ENCODE measurements at regions not wholly inside any gene's neighbourhood (a gene's known extent, or its start where the extent isn't known, plus 50 kb on each side); places are given as distances from the start of the nearest gene placed in this dataset.
A peak's percentile ranks its signal among the peaks of the same experiment; 100 is the strongest.

GRCh38 chr7:25809441-25809840, 342.6 kb upstream of the NFE2L3 start:
- FAIRE-seq (peak; percentile 43), ATAC-seq (no peak), DNase-seq (ENCODE audit: low read depth in 1 of 2, low spot score in 1 of 2) (no peak)
- Histone ChIP-seq H3K4me1 (no peaks in the 10 kb centered on the region), H3K4me3 (no peak overlapping the region), H3K4me2 (no peak overlapping the region), H3K9me3 (no peaks in the 10 kb centered on the region), H3K27ac (no peak overlapping the region)
- ChIA-PET CTCF (interaction anchor here (0.9 kb wide), 1 partner anchor 42 kb away, joined by 3 read pairs; no protein-coding TSS in a partner anchor), POLR2A (no interaction called here)
- 21% methylated on average over 5 of the region's 5 CpGs for WGBS (ENCODE audit: missing lambda C conversion rate)
- TF ChIP-seq MAX (IDR thresholded peaks at IDR 0.05) (no peak), HOXB13 (CRISPR knock-in tag; IDR thresholded peaks at IDR 0.05; ENCODE audit: low read depth) (no peak), ZSCAN20 (CRISPR knock-in tag; IDR thresholded peaks at IDR 0.05) (no peak), CBX8 (IDR thresholded peaks at IDR 0.05) (no peak), FOSL2 (IDR thresholded peaks at IDR 0.05) (no peak), FOSL2 (CRISPR knock-in tag; IDR thresholded peaks at IDR 0.05) (no peak), ELK1 (IDR thresholded peaks at IDR 0.05; ENCODE audit: low read depth, low read length) (no peak)

GRCh38 chr7:25812086-25812850, 339.7 kb upstream of the NFE2L3 start:
- no peak for TF ChIP-seq MAZ (IDR thresholded peaks at IDR 0.05; ENCODE audit: borderline replicate concordance, low read depth, low read length)
- TF ChIP-seq HMGXB4 (CRISPR knock-in tag; IDR thresholded peaks at IDR 0.05; ENCODE audit: borderline replicate concordance) = no peak
- no peak for TF ChIP-seq NPAS2 (CRISPR knock-in tag; IDR thresholded peaks at IDR 0.05; ENCODE audit: borderline replicate concordance)
- no peak for TF ChIP-seq CBX2 (IDR thresholded peaks at IDR 0.05; ENCODE audit: borderline replicate concordance, low read depth)
- no peak for TF ChIP-seq MYC (IDR thresholded peaks at IDR 0.05; ENCODE audit: borderline replicate concordance, low read length)
- no peak for TF ChIP-seq EP300 (IDR thresholded peaks at IDR 0.05)
- TF ChIP-seq HOXB5 (CRISPR knock-in tag; IDR thresholded peaks at IDR 0.05) = no peak
- no peak for TF ChIP-seq MAX (IDR thresholded peaks at IDR 0.05)
- TF ChIP-seq ZFP36 (IDR thresholded peaks at IDR 0.05; ENCODE audit: borderline replicate concordance, partially characterized antibody) = no peak
- TF ChIP-seq ZNF302 (CRISPR knock-in tag; IDR thresholded peaks at IDR 0.05) = no peak
- no peak for TF ChIP-seq FOXS1 (CRISPR knock-in tag; IDR thresholded peaks at IDR 0.05)
- no peak for TF ChIP-seq ZSCAN20 (CRISPR knock-in tag; IDR thresholded peaks at IDR 0.05)
- TF ChIP-seq HOXA7 (CRISPR knock-in tag; IDR thresholded peaks at IDR 0.05) = no peak
- TF ChIP-seq EHMT2 (IDR thresholded peaks at IDR 0.05; ENCODE audit: low read depth) = no peak
- TF ChIP-seq GATA3 (IDR thresholded peaks at IDR 0.05; ENCODE audit: borderline replicate concordance) = no peak

GRCh38 chr7:25813381-25813780, 338.6 kb upstream of the NFE2L3 start:
- no peak for ATAC-seq
- H3K4me3 ChIP-seq = no peak overlapping the region
- no peak overlapping the region for H3K4me2 ChIP-seq
- DNase-seq (ENCODE audit: low read depth in 1 of 2, low spot score in 1 of 2) = no peak
- H3K9me3 ChIP-seq = no peaks in the 10 kb centered on the region
- WGBS (ENCODE audit: missing lambda C conversion rate) = 30% methylated on average over 6 of the region's 6 CpGs
- no peak overlapping the region for H3K27ac ChIP-seq
- CTCF ChIA-PET = interaction anchor here (1.3 kb wide), 1 partner anchor 28 kb away, joined by 3 read pairs; no protein-coding TSS in a partner anchor
- no peak for TF ChIP-seq RARB (CRISPR knock-in tag; IDR thresholded peaks at IDR 0.05)
- no peak for TF ChIP-seq NPAS2 (CRISPR knock-in tag; IDR thresholded peaks at IDR 0.05; ENCODE audit: borderline replicate concordance)
- TF ChIP-seq HEYL (CRISPR knock-in tag; IDR thresholded peaks at IDR 0.05) = no peak
- TF ChIP-seq NFE2L2 (conservative IDR thresholded peaks at IDR 0.05; ENCODE audit: low read length) = no peak
- no peak for TF ChIP-seq HDAC2 (IDR thresholded peaks at IDR 0.05)
- no peak for TF ChIP-seq CHD4 (IDR thresholded peaks at IDR 0.05; ENCODE audit: borderline replicate concordance)
- TF ChIP-seq HES2 (IDR thresholded peaks at IDR 0.05) = no peak
- no peak for TF ChIP-seq HOXB13 (CRISPR knock-in tag; IDR thresholded peaks at IDR 0.05; ENCODE audit: low read depth)
- no peak for TF ChIP-seq JUNB (IDR thresholded peaks at IDR 0.05)
- no peak for TF ChIP-seq CHD2 (IDR thresholded peaks at IDR 0.05; ENCODE audit: low read length, partially characterized antibody)
- no peak for TF ChIP-seq POLR2A (IDR thresholded peaks at IDR 0.05; ENCODE audit: low read length)
- TF ChIP-seq FOSB (CRISPR knock-in tag; IDR thresholded peaks at IDR 0.05) = no peak
- TF ChIP-seq ATOH8 (CRISPR knock-in tag; IDR thresholded peaks at IDR 0.05; ENCODE audit: low read depth) = no peak
- no peak for TF ChIP-seq EHF (CRISPR knock-in tag; IDR thresholded peaks at IDR 0.05)
- POLR2A ChIA-PET = no interaction called here
- no peaks in the 10 kb centered on the region for H3K4me1 ChIP-seq
- FAIRE-seq = no peak

More at GRCh38 chr7:25812086-25812850, 339.7 kb upstream of the NFE2L3 start:
- H3K9me3 ChIP-seq = no peaks in the 10 kb centered on the region
- H3K4me2 ChIP-seq = no peak overlapping the region
- H3K4me1 ChIP-seq = no peaks in the 10 kb centered on the region
- ChIA-PET POLR2A (no interaction called here), CTCF (no interaction called here)
- H3K27ac ChIP-seq = no peak overlapping the region
- WGBS (ENCODE audit: missing lambda C conversion rate) = 42% methylated on average over 9 of the region's 9 CpGs
- no peak overlapping the region for H3K4me3 ChIP-seq
- FAIRE-seq = no peak
- no peak for DNase-seq (ENCODE audit: low read depth in 1 of 2, low spot score in 1 of 2)
- no peak for ATAC-seq

All from A549 (cell line).